Trophoblast cell (in vitro differentiated cells and primary cell): ENCODE measurements at regions not wholly inside any gene's neighbourhood (a gene's known extent, or its start where the extent isn't known, plus 50 kb on each side); places are given as distances from the start of the nearest gene placed in this dataset.

Experiments
- DNase-seq, 2 donors: peaks; one replicate each; pipeline ENCODE4 v3.0.0-alpha.2; 2016
- H2AFZ ChIP-seq: 2 replicates; pipeline ENCODE4 v1.6.1; 2013; ENCODE audit warnings: low read length, moderate library complexity, mild to moderate bottlenecking; ENCODE audit not compliant: insufficient read depth, poor library complexity
- H2AK5ac ChIP-seq: 2 replicates; pipeline ENCODE4 v1.6.1; 2013; ENCODE audit warnings: mild to moderate bottlenecking, low read length
- H2BK120ac ChIP-seq: 2 replicates; pipeline ENCODE4 v1.6.1; 2013; ENCODE audit warnings: low read length, mild to moderate bottlenecking, moderate library complexity; ENCODE audit not compliant: insufficient read depth, poor library complexity
- H2BK12ac ChIP-seq: 2 replicates; pipeline ENCODE4 v1.6.1; 2013; ENCODE audit warnings: mild to moderate bottlenecking, low read length, moderate library complexity
- H2BK5ac ChIP-seq: 2 replicates; pipeline ENCODE4 v1.6.1; 2013; ENCODE audit warnings: low read length, low read depth, moderate library complexity, mild to moderate bottlenecking; ENCODE audit not compliant: poor library complexity
- H3K14ac ChIP-seq: 2 replicates; pipeline ENCODE4 v1.6.1; 2013; ENCODE audit warnings: mild to moderate bottlenecking, low read length
- H3K18ac ChIP-seq: 2 replicates; pipeline ENCODE4 v1.6.1; 2013; ENCODE audit warnings: mild to moderate bottlenecking, low read length
- H3K23ac ChIP-seq: 2 replicates; pipeline ENCODE4 v1.6.1; 2013; ENCODE audit warnings: low read length
- H3K27ac ChIP-seq: 2 replicates; pipeline ENCODE4 v1.5.1; 2013; ENCODE audit warnings: low read depth, mild to moderate bottlenecking, inconsistent platforms, low read length, moderate library complexity
- H3K27me3 ChIP-seq: 2 replicates; pipeline ENCODE4 v1.6.1; 2013; ENCODE audit warnings: inconsistent platforms, mild to moderate bottlenecking, low read length, moderate library complexity; ENCODE audit not compliant: insufficient read depth
- H3K36me3 ChIP-seq, 2 experiments: 1 replicate in 1 of 2; 2 replicates in 1 of 2; pipeline ENCODE4 v1.6.1; 2013; ENCODE audit warnings: low read length in 2 of 2, mild to moderate bottlenecking in 2 of 2, moderate library complexity in 1 of 2; ENCODE audit not compliant: insufficient read depth in 2 of 2, control insufficient read depth in 1 of 2
- H3K4ac ChIP-seq: 2 replicates; pipeline ENCODE4 v1.6.1; 2013; ENCODE audit warnings: low read depth, mild to moderate bottlenecking, low read length, moderate library complexity
- H3K4me1 ChIP-seq, 2 experiments: 1 replicate in 1 of 2; 2 replicates in 1 of 2; pipeline ENCODE4 v1.6.1; 2013; ENCODE audit warnings: low read length in 2 of 2, mild to moderate bottlenecking in 2 of 2, moderate library complexity in 1 of 2; ENCODE audit not compliant: insufficient read depth in 2 of 2, control insufficient read depth in 1 of 2
- H3K4me2 ChIP-seq: 2 replicates; pipeline ENCODE4 v1.6.1; 2013; ENCODE audit warnings: inconsistent platforms, mild to moderate bottlenecking, low read length, moderate library complexity
- H3K4me3 ChIP-seq: 2 replicates; pipeline ENCODE4 v1.5.1; 2013; ENCODE audit warnings: mild to moderate bottlenecking, low read depth, low read length, inconsistent platforms
- H3K79me1 ChIP-seq: one replicate; pipeline ENCODE4 v1.6.1; 2013; ENCODE audit warnings: low read length
- H3K79me2 ChIP-seq: 2 replicates; pipeline ENCODE4 v1.6.1; 2013; ENCODE audit warnings: low read length, mild to moderate bottlenecking; ENCODE audit not compliant: control insufficient read depth, insufficient read depth, poor library complexity
- H3K9ac ChIP-seq: 2 replicates; pipeline ENCODE4 v1.6.1; 2013; ENCODE audit warnings: mild to moderate bottlenecking, low read length
- H3K9me3 ChIP-seq: 2 replicates; pipeline ENCODE4 v1.6.1; 2013; ENCODE audit warnings: low read depth, mild to moderate bottlenecking, control low read depth, inconsistent platforms, low read length; ENCODE audit not compliant: insufficient read depth
- H4K12ac ChIP-seq: 2 replicates; pipeline ENCODE4 v1.6.1; 2013; ENCODE audit warnings: low read depth, mild to moderate bottlenecking, low read length, moderate library complexity
- H4K8ac ChIP-seq: 2 replicates; pipeline ENCODE4 v1.6.1; 2013; ENCODE audit warnings: low read depth, mild to moderate bottlenecking, low read length, moderate library complexity
- H4K91ac ChIP-seq: one replicate; pipeline ENCODE4 v1.6.1; 2013; ENCODE audit warnings: low read depth, mild to moderate bottlenecking, low read length, moderate library complexity
- WGBS: extraction: QIAGEN DNeasy Blood & Tissue Kit; methylation state at CpG from one replicate; pipeline ENCODE4 v1.1.7; 2013; ENCODE audit warnings: missing lambda C conversion rate; ENCODE audit not compliant: insufficient read length, insufficient coverage; ENCODE audit errors: extremely low coverage; 5-methylcytosine and 5-hydroxymethylcytosine counted together

GRCh38 chr2:201568217-201568820 lies 75.0 kb downstream of the TMEM237 start:
- no peak overlapping the region for H2AK5ac ChIP-seq
- no peak overlapping the region for H2BK120ac ChIP-seq
- no peak overlapping the region for H3K4me2 ChIP-seq
- no peak overlapping the region for H3K4ac ChIP-seq
- H4K12ac ChIP-seq, result no peak overlapping the region
- no peak overlapping the region for H3K27ac ChIP-seq
- H3K27me3 ChIP-seq, result no peaks in the 10 kb centered on the region
- no peaks in the 10 kb centered on the region for H3K79me1 ChIP-seq
- no peaks in the 10 kb centered on the region for H3K36me3 ChIP-seq
- no peak overlapping the region for H3K4me3 ChIP-seq
- WGBS, result no CpG with 5 or more reads among the region's 3 CpGs
- no peaks in the 10 kb centered on the region for H3K79me2 ChIP-seq
- no peak overlapping the region for H3K18ac ChIP-seq
- no peak overlapping the region for H2AFZ ChIP-seq
- H4K8ac ChIP-seq, result no peak overlapping the region
- no peaks in the 10 kb centered on the region for H3K4me1 ChIP-seq
- H4K91ac ChIP-seq, result no peak overlapping the region
- DNase-seq, result no peak
- H2BK5ac ChIP-seq, result no peak overlapping the region
- H2BK12ac ChIP-seq, result no peak overlapping the region
- no peak overlapping the region for H3K23ac ChIP-seq
- no peak overlapping the region for H3K9ac ChIP-seq
- H3K9me3 ChIP-seq, result no peaks in the 10 kb centered on the region
- no peak overlapping the region for H3K14ac ChIP-seq

GRCh38 chr2:201559067-201559710 lies 84.1 kb downstream of the TMEM237 start:
- Histone ChIP-seq H2AK5ac (no peak overlapping the region), H4K8ac (no peak overlapping the region), H3K27me3 (no peaks in the 10 kb centered on the region), H3K36me3 (no peaks in the 10 kb centered on the region), H3K4me3 (no peak overlapping the region), H2AFZ (no peak overlapping the region), H3K4me1 (peaks cover 0 to 7% of the 10 kb centered on the region in 2 experiments), H3K4ac (no peak overlapping the region), H4K91ac (no peak overlapping the region), H3K27ac (no peak overlapping the region), H3K4me2 (no peak overlapping the region), H3K9ac (no peak overlapping the region), H4K12ac (no peak overlapping the region), H3K18ac (no peak overlapping the region), H2BK12ac (no peak overlapping the region), H2BK120ac (no peak overlapping the region), H3K9me3 (peaks cover 2% of the 10 kb centered on the region), H3K79me1 (no peaks in the 10 kb centered on the region), H3K14ac (no peak overlapping the region), H3K79me2 (no peaks in the 10 kb centered on the region), H2BK5ac (no peak overlapping the region), H3K23ac (no peak overlapping the region)
- WGBS, result no CpG with 5 or more reads among the region's 4 CpGs
- DNase-seq, result no peak

- Histone ChIP-seq H3K79me1 (no peaks in the 10 kb centered on the region), H3K4me2 (no peak overlapping the region), H3K27me3 (no peaks in the 10 kb centered on the region), H3K4me3 (no peak overlapping the region), H2BK120ac (no peak overlapping the region), H3K79me2 (no peaks in the 10 kb centered on the region), H3K23ac (no peak overlapping the region), H3K27ac (no peak overlapping the region), H2AK5ac (no peak overlapping the region), H2AFZ (no peak overlapping the region), H3K9ac (no peak overlapping the region), H3K36me3 (no peaks in the 10 kb centered on the region), H4K12ac (no peak overlapping the region), H2BK12ac (no peak overlapping the region), H3K9me3 (peaks cover 2% of the 10 kb centered on the region), H4K91ac (no peak overlapping the region), H3K14ac (no peak overlapping the region), H3K18ac (no peak overlapping the region), H3K4me1 (peaks cover 0 to 7% of the 10 kb centered on the region in 2 experiments), H2BK5ac (no peak overlapping the region), H3K4ac (no peak overlapping the region), H4K8ac (no peak overlapping the region)
- WGBS, result no CpG with 5 or more reads among the region's 5 CpGs
- DNase-seq, result no peak
Measured at GRCh38 chr2:201558665-201559064, 84.6 kb downstream of the TMEM237 start.

- Histone ChIP-seq H3K9ac (no peak overlapping the region), H3K79me1 (no peaks in the 10 kb centered on the region), H3K4me2 (no peak overlapping the region), H3K23ac (no peak overlapping the region), H4K8ac (no peak overlapping the region), H3K14ac (no peak overlapping the region), H3K79me2 (no peaks in the 10 kb centered on the region), H3K27me3 (no peaks in the 10 kb centered on the region), H3K36me3 (no peaks in the 10 kb centered on the region), H3K9me3 (peaks cover 2% of the 10 kb centered on the region), H2AFZ (no peak overlapping the region), H2AK5ac (no peak overlapping the region), H4K91ac (no peak overlapping the region), H4K12ac (no peak overlapping the region), H2BK5ac (no peak overlapping the region), H3K4me1 (peaks cover 0 to 7% of the 10 kb centered on the region in 2 experiments), H3K18ac (no peak overlapping the region), H3K4ac (no peak overlapping the region), H2BK12ac (no peak overlapping the region), H3K4me3 (no peak overlapping the region), H2BK120ac (no peak overlapping the region), H3K27ac (no peak overlapping the region)
- peak; percentile 14 to 49 for DNase-seq
- WGBS, result no CpG with 5 or more reads among the region's 1 CpG
Measured at GRCh38 chr2:201558232-201558631, 85.1 kb downstream of the TMEM237 start.
